KMS-11 (cell line): ENCODE measurements at regions not wholly inside any gene's neighbourhood (a gene's known extent, or its start where the extent isn't known, plus 50 kb on each side); places are given as distances from the start of the nearest gene placed in this dataset.

Experiments
- H2AFZ ChIP-seq: fragments of 200-600 bp; sonication (generic); 2 replicates; pipeline ENCODE4 v1.6.1; 2016; ENCODE audit warnings: antibody characterized with exemption, mixed run types, low read depth
- H3K27ac ChIP-seq: fragments of 200-600 bp; sonication (generic); 2 replicates; pipeline ENCODE4 v1.6.1; 2016; ENCODE audit warnings: mild to moderate bottlenecking, mixed run types
- H3K27me3 ChIP-seq: fragments of 200-600 bp; sonication (generic); 2 replicates; pipeline ENCODE4 v1.6.1; 2017; ENCODE audit warnings: mild to moderate bottlenecking, low read depth, mixed run types, moderate library complexity; ENCODE audit not compliant: insufficient read depth
- H3K36me3 ChIP-seq: fragments of 200-600 bp; sonication (generic); 2 replicates; pipeline ENCODE4 v1.6.1; 2017; ENCODE audit warnings: mild to moderate bottlenecking, mixed run types; ENCODE audit not compliant: insufficient read depth
- H3K4me1 ChIP-seq: fragments of 200-600 bp; sonication (generic); 2 replicates; pipeline ENCODE4 v1.6.1; 2016; ENCODE audit warnings: mild to moderate bottlenecking, low read depth, mixed run types; ENCODE audit not compliant: poor library complexity, severe bottlenecking
- H3K4me2 ChIP-seq: fragments of 200-600 bp; sonication (generic); 2 replicates; pipeline ENCODE4 v1.7.0; 2016; ENCODE audit warnings: mild to moderate bottlenecking, mixed run types
- H3K4me3 ChIP-seq: fragments of 200-600 bp; sonication (generic); IDR thresholded peaks from 2 replicates; pipeline ENCODE4 v1.6.1; 2017; ENCODE audit warnings: low read depth, low read length, mixed read lengths; ENCODE audit not compliant: insufficient read depth
- H3K79me2 ChIP-seq: fragments of 200-600 bp; sonication (generic); 2 replicates; pipeline ENCODE4 v1.6.1; 2016; ENCODE audit warnings: low read depth, mixed run types; ENCODE audit not compliant: insufficient read depth
- H3K9ac ChIP-seq: fragments of 200-600 bp; sonication (generic); 2 replicates; pipeline ENCODE4 v1.6.1; 2016; ENCODE audit warnings: mild to moderate bottlenecking, mixed run types
- H4K20me1 ChIP-seq: fragments of 200-600 bp; sonication (generic); 2 replicates; pipeline ENCODE4 v1.6.1; 2016; ENCODE audit warnings: mild to moderate bottlenecking, mixed run types; ENCODE audit not compliant: insufficient read depth
- CTCF ChIP-seq: fragments of 200-600 bp; sonication (generic); conservative IDR thresholded peaks from 2 replicates; pipeline ENCODE4 v1.6.1; 2017; ENCODE audit warnings: low read depth, mild to moderate bottlenecking, antibody characterized with exemption, low read length, moderate library complexity, mixed read lengths

GRCh38 chr12:88375306-88376305, 204.7 kb downstream of the KITLG start:
- no peak for TF ChIP-seq CTCF
- H3K4me1 ChIP-seq = no peaks in the 10 kb centered on the region
- no peak overlapping the region for H3K4me2 ChIP-seq
- no peak overlapping the region for H3K9ac ChIP-seq
- H4K20me1 ChIP-seq = no peaks in the 10 kb centered on the region
- no peaks in the 10 kb centered on the region for H3K36me3 ChIP-seq
- no peaks in the 10 kb centered on the region for H3K27me3 ChIP-seq
- H3K79me2 ChIP-seq = no peaks in the 10 kb centered on the region
- H3K4me3 ChIP-seq = no peak overlapping the region
- no peak overlapping the region for H2AFZ ChIP-seq
- no peak overlapping the region for H3K27ac ChIP-seq

- Histone ChIP-seq H3K4me3 (no peak overlapping the region), H3K27ac (no peak overlapping the region), H4K20me1 (no peaks in the 10 kb centered on the region), H3K27me3 (no peaks in the 10 kb centered on the region), H3K79me2 (no peaks in the 10 kb centered on the region), H3K4me2 (no peak overlapping the region), H3K36me3 (no peaks in the 10 kb centered on the region), H3K9ac (no peak overlapping the region), H3K4me1 (peaks cover 22% of the 10 kb centered on the region), H2AFZ (no peak overlapping the region)
- TF ChIP-seq CTCF = no peak
Observed at GRCh38 chr12:88377973-88378372, 202.3 kb downstream of the KITLG start.

- Histone ChIP-seq H3K9ac (no peak overlapping the region), H3K27ac (no peak overlapping the region), H4K20me1 (no peaks in the 10 kb centered on the region), H3K4me1 (peaks cover 53% of the 10 kb centered on the region), H2AFZ (no peak overlapping the region), H3K27me3 (no peaks in the 10 kb centered on the region), H3K4me2 (no peak overlapping the region), H3K79me2 (no peaks in the 10 kb centered on the region), H3K36me3 (no peaks in the 10 kb centered on the region), H3K4me3 (no peak overlapping the region)
- no peak for TF ChIP-seq CTCF
Observed at GRCh38 chr12:88381466-88381865, 198.8 kb downstream of the KITLG start.

GRCh38 chr12:88383405-88383804, 196.9 kb downstream of the KITLG start:
- no peaks in the 10 kb centered on the region for H4K20me1 ChIP-seq
- H3K4me2 ChIP-seq = peak overlapping the region; percentile 64
- H3K4me1 ChIP-seq = peaks cover 73% of the 10 kb centered on the region
- no peak for TF ChIP-seq CTCF
- no peak overlapping the region for H3K9ac ChIP-seq
- H3K27ac ChIP-seq = peak overlapping the region; percentile 66
- H3K36me3 ChIP-seq = no peaks in the 10 kb centered on the region
- no peaks in the 10 kb centered on the region for H3K27me3 ChIP-seq
- H3K4me3 ChIP-seq = no peak overlapping the region
- no peaks in the 10 kb centered on the region for H3K79me2 ChIP-seq
- peak overlapping the region; percentile 42; the same call in 1 of the 2 replicates for H2AFZ ChIP-seq
